ENCODE measurements at regions not wholly inside any gene's neighbourhood (a gene's known extent, or its start where the extent isn't known, plus 50 kb on each side); places are given as distances from the start of the nearest gene placed in this dataset.

DNA sequence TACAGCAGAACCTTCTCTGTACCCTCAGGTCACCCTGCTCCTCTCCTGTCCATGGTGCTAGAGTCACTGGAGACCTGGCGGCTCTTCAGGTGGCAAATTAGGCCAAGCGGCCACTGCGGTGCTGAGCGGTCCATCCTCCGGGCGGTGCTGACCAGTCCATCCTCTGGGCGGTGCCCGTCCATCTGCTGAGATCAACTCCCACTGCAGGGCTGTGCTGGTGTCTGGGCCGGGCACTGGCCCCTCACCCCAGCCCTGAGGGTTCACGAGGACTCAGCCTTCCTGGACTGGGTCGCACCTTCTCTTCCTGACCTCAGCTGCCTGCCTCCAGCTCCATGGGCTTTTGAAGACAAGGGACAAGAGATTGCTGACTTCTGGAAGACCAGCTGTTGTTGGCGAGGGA is 782.9 kb downstream of the BRD1 start:
- H3K36me3 ChIP-seq (replicated peaks in 1 of 2; ENCODE audit: control insufficient read depth in 2 of 2, insufficient read depth in 2 of 2, low read length in 2 of 2) = no peaks in the 10 kb centered on the region
- no peak overlapping the region for H2BK120ac ChIP-seq (ENCODE audit: low read depth, low read length)
- peak overlapping the region; percentile 45 for H2BK15ac ChIP-seq (ENCODE audit: low read length)
- no peak overlapping the region for H4K8ac ChIP-seq (ENCODE audit: low read depth, low read length)
- no peak overlapping the region for H3K9ac ChIP-seq (ENCODE audit: low read depth, low read length, poor library complexity)
- peak overlapping the region; percentile 64 for H2AK5ac ChIP-seq (ENCODE audit: low read depth, low read length)
- H3K9me3 ChIP-seq (replicated peaks in 1 of 2; ENCODE audit: control insufficient read depth in 2 of 2, insufficient read depth in 1 of 2, low read depth in 1 of 2, low read length in 2 of 2) = peaks cover 0 to 1% of the 10 kb centered on the region in 2 donors
- DNase-seq (ENCODE audit: low spot score) = no peak
- H2AFZ ChIP-seq (ENCODE audit: low read length) = no peak overlapping the region
- no peaks in the 10 kb centered on the region for H3K79me1 ChIP-seq (ENCODE audit: low read depth, low read length)
- H3K4me3 ChIP-seq (ENCODE audit: low read length in 2 of 2) = no peak overlapping the region
- no peak overlapping the region for H3K4ac ChIP-seq (ENCODE audit: low read length)
- H3K27ac ChIP-seq (replicated peaks; ENCODE audit: low read length) = no peak overlapping the region
- peaks cover 0 to 4% of the 10 kb centered on the region in 2 donors for H3K4me1 ChIP-seq (ENCODE audit: control insufficient read depth in 2 of 2, insufficient read depth in 1 of 2, low read depth in 1 of 2, low read length in 2 of 2)
- no peak overlapping the region for H4K91ac ChIP-seq (ENCODE audit: low read depth, low read length, poor library complexity)
- H3K23ac ChIP-seq (ENCODE audit: low read depth, low read length, poor library complexity) = no peak overlapping the region
- H3K14ac ChIP-seq (ENCODE audit: low read length) = no peak overlapping the region
- H2BK12ac ChIP-seq (ENCODE audit: low read length) = no peak overlapping the region
- no peaks in the 10 kb centered on the region for H3K27me3 ChIP-seq (ENCODE audit: control insufficient read depth in 3 of 3, insufficient read depth in 3 of 3, low read depth in 1 of 3, low read length in 3 of 3)
- H3K4me2 ChIP-seq (ENCODE audit: insufficient read depth, low read length, poor library complexity, severe bottlenecking) = no peak overlapping the region
- peak overlapping the region; percentile 16 for H2BK5ac ChIP-seq (ENCODE audit: low read length)
- no peak overlapping the region for H3K18ac ChIP-seq (ENCODE audit: low read length)
- no CpG with 5 or more reads among the region's 12 CpGs for WGBS, 2 donors (ENCODE audit: extremely low coverage in 2 of 2, insufficient read length in 2 of 2, insufficient replicate concordance in 1 of 2)

DNA sequence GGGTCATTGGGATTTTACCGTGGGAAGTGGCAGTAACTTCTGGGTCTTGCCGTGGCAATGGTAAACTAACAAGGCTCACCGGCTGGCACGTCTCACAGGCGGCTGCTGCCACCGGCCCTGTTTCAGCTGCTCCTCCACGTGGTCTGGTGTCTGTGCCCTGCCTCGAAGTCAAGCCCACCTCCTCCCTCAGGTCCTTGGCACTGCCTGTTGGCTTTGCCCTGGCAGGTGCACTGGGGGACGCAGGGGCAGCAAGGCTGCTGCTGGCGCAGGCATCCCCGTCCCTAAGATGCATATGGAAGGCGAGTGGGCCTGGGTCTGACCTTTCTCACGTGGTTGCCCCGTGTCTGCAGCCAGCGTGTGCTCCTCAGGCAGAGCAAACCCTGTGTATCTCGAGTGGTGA is 783.6 kb downstream of the BRD1 start:
- no CpG with 5 or more reads among the region's 16 CpGs for WGBS, 2 donors (ENCODE audit: extremely low coverage in 2 of 2, insufficient read length in 2 of 2, insufficient replicate concordance in 1 of 2)
- H3K4me3 ChIP-seq (ENCODE audit: low read length in 2 of 2) = no peak overlapping the region
- H4K91ac ChIP-seq (ENCODE audit: low read depth, low read length, poor library complexity) = no peak overlapping the region
- H3K18ac ChIP-seq (ENCODE audit: low read length) = peak overlapping the region; percentile 85
- H3K4ac ChIP-seq (ENCODE audit: low read length) = no peak overlapping the region
- H2BK5ac ChIP-seq (ENCODE audit: low read length) = no peak overlapping the region
- H2AFZ ChIP-seq (ENCODE audit: low read length) = no peak overlapping the region
- no peak overlapping the region for H3K9ac ChIP-seq (ENCODE audit: low read depth, low read length, poor library complexity)
- no peak overlapping the region for H3K27ac ChIP-seq (replicated peaks; ENCODE audit: low read length)
- H3K4me1 ChIP-seq (ENCODE audit: control insufficient read depth in 2 of 2, insufficient read depth in 1 of 2, low read depth in 1 of 2, low read length in 2 of 2) = peaks cover 0 to 4% of the 10 kb centered on the region in 2 donors
- DNase-seq (ENCODE audit: low spot score) = no peak
- no peak overlapping the region for H3K4me2 ChIP-seq (ENCODE audit: insufficient read depth, low read length, poor library complexity, severe bottlenecking)
- H3K14ac ChIP-seq (ENCODE audit: low read length) = peak overlapping the region; percentile 75
- H3K36me3 ChIP-seq (replicated peaks in 1 of 2; ENCODE audit: control insufficient read depth in 2 of 2, insufficient read depth in 2 of 2, low read length in 2 of 2) = no peaks in the 10 kb centered on the region
- H4K8ac ChIP-seq (ENCODE audit: low read depth, low read length) = no peak overlapping the region
- peak overlapping the region; percentile 60 for H2AK5ac ChIP-seq (ENCODE audit: low read depth, low read length)
- H3K27me3 ChIP-seq (ENCODE audit: control insufficient read depth in 3 of 3, insufficient read depth in 3 of 3, low read depth in 1 of 3, low read length in 3 of 3) = no peaks in the 10 kb centered on the region
- no peaks in the 10 kb centered on the region for H3K79me1 ChIP-seq (ENCODE audit: low read depth, low read length)
- no peak overlapping the region for H2BK15ac ChIP-seq (ENCODE audit: low read length)
- peak overlapping the region; percentile 60 for H2BK12ac ChIP-seq (ENCODE audit: low read length)
- no peak overlapping the region for H2BK120ac ChIP-seq (ENCODE audit: low read depth, low read length)
- H3K9me3 ChIP-seq (replicated peaks in 1 of 2; ENCODE audit: control insufficient read depth in 2 of 2, insufficient read depth in 1 of 2, low read depth in 1 of 2, low read length in 2 of 2) = peaks cover 0 to 1% of the 10 kb centered on the region in 2 donors
- no peak overlapping the region for H3K23ac ChIP-seq (ENCODE audit: low read depth, low read length, poor library complexity)

DNA sequence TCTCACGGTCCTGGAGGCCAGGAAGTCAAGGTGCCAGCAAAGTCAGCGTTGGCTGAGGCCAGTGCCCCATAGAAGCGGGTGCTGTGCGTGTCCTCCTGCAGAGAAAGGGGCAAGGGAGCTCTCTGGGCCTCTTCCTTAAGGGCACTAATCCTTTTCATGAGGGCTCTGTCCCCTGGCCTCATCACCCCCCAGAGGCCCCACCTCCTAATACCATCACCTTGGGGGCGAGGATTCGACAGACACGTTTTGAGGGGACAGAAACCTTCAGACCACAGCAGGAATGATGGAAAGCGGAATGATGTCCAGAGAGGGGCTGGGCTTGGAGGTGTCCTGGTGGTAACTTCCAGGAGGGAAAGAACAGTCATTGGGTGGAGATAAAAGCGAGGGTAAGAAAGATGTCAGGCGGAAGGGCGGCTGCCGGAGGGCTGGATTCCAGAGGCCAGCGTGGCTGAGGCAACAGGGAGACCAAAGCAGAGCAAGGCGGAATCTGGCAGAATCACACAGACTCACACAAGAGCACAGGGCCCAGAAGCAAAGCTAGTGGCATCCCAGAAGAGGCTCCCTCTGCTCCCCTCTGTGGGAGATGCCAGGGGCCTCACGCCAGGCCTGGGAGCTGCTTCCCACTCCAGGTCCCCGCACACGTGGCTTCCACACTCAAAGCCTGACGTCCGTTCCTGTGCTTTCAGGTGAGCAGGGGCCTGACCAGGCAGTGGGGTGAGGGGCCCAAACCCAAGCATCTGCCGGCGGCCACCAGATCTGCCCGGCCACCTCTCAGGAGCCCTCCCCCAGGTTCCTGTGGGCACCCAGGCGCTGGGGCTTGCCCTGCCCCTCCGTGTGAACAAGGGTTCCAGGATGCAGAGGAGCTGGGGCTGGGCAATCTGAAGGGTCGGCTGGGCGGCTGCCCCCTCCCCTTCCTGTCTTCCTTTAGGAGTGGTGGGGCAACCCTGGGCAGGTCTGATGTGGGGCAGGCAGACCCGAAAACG is 784.5 kb downstream of the BRD1 start:
- H3K14ac ChIP-seq (ENCODE audit: low read length) = no peak overlapping the region
- no peak overlapping the region for H2BK15ac ChIP-seq (ENCODE audit: low read length)
- H2BK5ac ChIP-seq (ENCODE audit: low read length) = peak overlapping the region; percentile 69
- H3K27me3 ChIP-seq (ENCODE audit: control insufficient read depth in 3 of 3, insufficient read depth in 3 of 3, low read depth in 1 of 3, low read length in 3 of 3) = no peaks in the 10 kb centered on the region
- H3K9me3 ChIP-seq (replicated peaks in 1 of 2; ENCODE audit: control insufficient read depth in 2 of 2, insufficient read depth in 1 of 2, low read depth in 1 of 2, low read length in 2 of 2) = no peaks in the 10 kb centered on the region
- H3K4me3 ChIP-seq (ENCODE audit: low read length in 2 of 2) = no peak overlapping the region
- H2AFZ ChIP-seq (ENCODE audit: low read length) = no peak overlapping the region
- no peak overlapping the region for H3K4me2 ChIP-seq (ENCODE audit: insufficient read depth, low read length, poor library complexity, severe bottlenecking)
- H3K18ac ChIP-seq (ENCODE audit: low read length) = peak overlapping the region; percentile 9
- H3K36me3 ChIP-seq (replicated peaks in 1 of 2; ENCODE audit: control insufficient read depth in 2 of 2, insufficient read depth in 2 of 2, low read length in 2 of 2) = no peaks in the 10 kb centered on the region
- no peak overlapping the region for H4K8ac ChIP-seq (ENCODE audit: low read depth, low read length)
- no peak overlapping the region for H3K27ac ChIP-seq (replicated peaks; ENCODE audit: low read length)
- H3K9ac ChIP-seq (ENCODE audit: low read depth, low read length, poor library complexity) = peak overlapping the region; percentile 39
- H4K91ac ChIP-seq (ENCODE audit: low read depth, low read length, poor library complexity) = no peak overlapping the region
- no peak overlapping the region for H2BK120ac ChIP-seq (ENCODE audit: low read depth, low read length)
- DNase-seq (ENCODE audit: low spot score) = no peak
- no peak overlapping the region for H2BK12ac ChIP-seq (ENCODE audit: low read length)
- H3K4me1 ChIP-seq (ENCODE audit: control insufficient read depth in 2 of 2, insufficient read depth in 1 of 2, low read depth in 1 of 2, low read length in 2 of 2) = peaks cover 0 to 4% of the 10 kb centered on the region in 2 donors
- no peak overlapping the region for H3K23ac ChIP-seq (ENCODE audit: low read depth, low read length, poor library complexity)
- no peaks in the 10 kb centered on the region for H3K79me1 ChIP-seq (ENCODE audit: low read depth, low read length)
- H3K4ac ChIP-seq (ENCODE audit: low read length) = no peak overlapping the region
- WGBS, 2 donors (ENCODE audit: extremely low coverage in 2 of 2, insufficient read length in 2 of 2, insufficient replicate concordance in 1 of 2) = no CpG with 5 or more reads among the region's 28 CpGs
- H2AK5ac ChIP-seq (ENCODE audit: low read depth, low read length) = peak overlapping the region; percentile 36

GRCh38 chr22:49042066-49042465 is 785.6 kb downstream of the BRD1 start:
- no peak overlapping the region for H4K8ac ChIP-seq (ENCODE audit: low read depth, low read length)
- DNase-seq (ENCODE audit: low spot score) = no peak
- no CpG with 5 or more reads among the region's 6 CpGs for WGBS, 2 donors (ENCODE audit: extremely low coverage in 2 of 2, insufficient read length in 2 of 2, insufficient replicate concordance in 1 of 2)

More at GRCh38 chr22:49042066-49042465, 785.6 kb downstream of the BRD1 start:
- no peak overlapping the region for H3K23ac ChIP-seq (ENCODE audit: low read depth, low read length, poor library complexity)
- H2BK12ac ChIP-seq (ENCODE audit: low read length) = no peak overlapping the region
- H3K4ac ChIP-seq (ENCODE audit: low read length) = no peak overlapping the region
- no peak overlapping the region for H3K18ac ChIP-seq (ENCODE audit: low read length)
- H3K36me3 ChIP-seq (replicated peaks in 1 of 2; ENCODE audit: control insufficient read depth in 2 of 2, insufficient read depth in 2 of 2, low read length in 2 of 2) = no peaks in the 10 kb centered on the region
- no peak overlapping the region for H3K14ac ChIP-seq (ENCODE audit: low read length)
- H2AK5ac ChIP-seq (ENCODE audit: low read depth, low read length) = no peak overlapping the region
- H3K4me2 ChIP-seq (ENCODE audit: insufficient read depth, low read length, poor library complexity, severe bottlenecking) = no peak overlapping the region
- H2BK5ac ChIP-seq (ENCODE audit: low read length) = no peak overlapping the region
- no peak overlapping the region for H2AFZ ChIP-seq (ENCODE audit: low read length)
- H3K4me1 ChIP-seq (ENCODE audit: control insufficient read depth in 2 of 2, insufficient read depth in 1 of 2, low read depth in 1 of 2, low read length in 2 of 2) = peaks cover 0 to 4% of the 10 kb centered on the region in 2 donors
- H3K4me3 ChIP-seq (ENCODE audit: low read length in 2 of 2) = no peak overlapping the region
- H3K27ac ChIP-seq (replicated peaks; ENCODE audit: low read length) = no peak overlapping the region
- no peaks in the 10 kb centered on the region for H3K9me3 ChIP-seq (replicated peaks in 1 of 2; ENCODE audit: control insufficient read depth in 2 of 2, insufficient read depth in 1 of 2, low read depth in 1 of 2, low read length in 2 of 2)
- no peaks in the 10 kb centered on the region for H3K27me3 ChIP-seq (ENCODE audit: control insufficient read depth in 3 of 3, insufficient read depth in 3 of 3, low read depth in 1 of 3, low read length in 3 of 3)
- no peak overlapping the region for H3K9ac ChIP-seq (ENCODE audit: low read depth, low read length, poor library complexity)
- H4K91ac ChIP-seq (ENCODE audit: low read depth, low read length, poor library complexity) = no peak overlapping the region
- no peak overlapping the region for H2BK120ac ChIP-seq (ENCODE audit: low read depth, low read length)
- no peaks in the 10 kb centered on the region for H3K79me1 ChIP-seq (ENCODE audit: low read depth, low read length)
- no peak overlapping the region for H2BK15ac ChIP-seq (ENCODE audit: low read length)
